H9 (cell line): ENCODE measurements at regions not wholly inside any gene's neighbourhood (a gene's known extent, or its start where the extent isn't known, plus 50 kb on each side); places are given as distances from the start of the nearest gene placed in this dataset.

ENCODE experiments used
- DNase-seq: peaks from one replicate; pipeline ENCODE4 v3.0.0-alpha.2; 2017
- H2AFZ ChIP-seq: one replicate; pipeline ENCODE4 v1.6.1; 2013; ENCODE audit warnings: mild to moderate bottlenecking, low read length, control low read depth, moderate library complexity
- H2AK5ac ChIP-seq: 2 replicates; pipeline ENCODE4 v1.6.1; 2013; ENCODE audit warnings: low read length, control low read depth, mixed read lengths; ENCODE audit not compliant: insufficient read length
- H2BK120ac ChIP-seq: one replicate; pipeline ENCODE4 v1.6.1; 2013; ENCODE audit warnings: low read depth, mild to moderate bottlenecking, low read length, control low read depth, inconsistent platforms; ENCODE audit not compliant: poor library complexity, severe bottlenecking
- H2BK12ac ChIP-seq: 2 replicates; pipeline ENCODE4 v1.6.1; 2013; ENCODE audit warnings: low read length, control low read depth, mixed read lengths, low read depth; ENCODE audit not compliant: insufficient read length
- H2BK15ac ChIP-seq: 2 replicates; pipeline ENCODE4 v1.6.1; 2013; ENCODE audit warnings: low read depth, low read length, control low read depth
- H2BK20ac ChIP-seq: one replicate; pipeline ENCODE4 v1.6.1; 2013; ENCODE audit warnings: low read depth, mild to moderate bottlenecking, low read length, control low read depth, inconsistent platforms; ENCODE audit not compliant: poor library complexity, severe bottlenecking
- H2BK5ac ChIP-seq: 2 replicates; pipeline ENCODE4 v1.6.1; 2013; ENCODE audit warnings: low read length, control low read depth, mixed read lengths; ENCODE audit not compliant: insufficient read length
- H3K14ac ChIP-seq: 2 replicates; pipeline ENCODE4 v1.6.1; 2013; ENCODE audit warnings: low read length, control low read depth; ENCODE audit not compliant: insufficient read depth
- H3K18ac ChIP-seq: 2 replicates; pipeline ENCODE4 v1.6.1; 2013; ENCODE audit warnings: low read depth, mild to moderate bottlenecking, mixed read lengths, low read length, control low read depth; ENCODE audit not compliant: insufficient read length
- H3K23ac ChIP-seq: 2 replicates; pipeline ENCODE4 v1.6.1; 2013; ENCODE audit warnings: low read length, control low read depth, mixed read lengths, low read depth; ENCODE audit not compliant: insufficient read length
- H3K23me2 ChIP-seq: 2 replicates; pipeline ENCODE4 v1.6.1; 2013; ENCODE audit warnings: low read depth, mild to moderate bottlenecking, mixed read lengths, low read length, control low read depth; ENCODE audit not compliant: insufficient read length, poor library complexity, severe bottlenecking
- H3K27ac ChIP-seq: 2 replicates; pipeline ENCODE4 v1.5.1; 2013; ENCODE audit warnings: low read length, control low read depth, mixed read lengths, low read depth; ENCODE audit not compliant: insufficient read length
- H3K27me3 ChIP-seq: 2 replicates; pipeline ENCODE4 v1.6.1; 2013; ENCODE audit warnings: low read length, control low read depth, inconsistent platforms; ENCODE audit not compliant: insufficient read depth
- H3K4ac ChIP-seq: 2 replicates; pipeline ENCODE4 v1.6.1; 2013; ENCODE audit warnings: low read depth, mild to moderate bottlenecking, control low read depth, inconsistent platforms, low read length, moderate library complexity
- H3K4me1 ChIP-seq: 2 replicates; pipeline ENCODE4 v1.6.1; 2013; ENCODE audit warnings: low read length, control low read depth, inconsistent platforms; ENCODE audit not compliant: insufficient read depth
- H3K4me2 ChIP-seq: 2 replicates; pipeline ENCODE4 v1.6.1; 2013; ENCODE audit warnings: low read length, control low read depth, mixed read lengths; ENCODE audit not compliant: insufficient read length, insufficient read depth
- H3K56ac ChIP-seq: 2 replicates; pipeline ENCODE4 v1.6.1; 2013; ENCODE audit warnings: low read depth, mild to moderate bottlenecking, mixed read lengths, low read length, control low read depth; ENCODE audit not compliant: insufficient read length
- H3K79me1 ChIP-seq: 2 replicates; pipeline ENCODE4 v1.6.1; 2013; ENCODE audit warnings: low read depth, mild to moderate bottlenecking, moderate library complexity, low read length, control low read depth, inconsistent platforms; ENCODE audit not compliant: insufficient read depth, poor library complexity, severe bottlenecking
- H3K79me2 ChIP-seq: 2 replicates; pipeline ENCODE4 v1.6.1; 2013; ENCODE audit warnings: low read length, control low read depth, inconsistent platforms; ENCODE audit not compliant: insufficient read depth
- H3K9ac ChIP-seq: 2 replicates; pipeline ENCODE4 v1.6.1; 2013; ENCODE audit warnings: low read length, control low read depth, mixed read lengths; ENCODE audit not compliant: insufficient read length; ENCODE audit errors: extremely low read depth
- H3K9me3 ChIP-seq: one replicate; pipeline ENCODE4 v1.6.1; 2013; ENCODE audit warnings: low read depth, low read length, inconsistent platforms; ENCODE audit not compliant: control insufficient read depth
- H3T11ph ChIP-seq: one replicate; pipeline ENCODE4 v1.6.1; 2013; ENCODE audit warnings: mild to moderate bottlenecking, low read length, control low read depth, inconsistent platforms
- H4K20me1 ChIP-seq: one replicate; pipeline ENCODE4 v1.6.1; 2013; ENCODE audit not compliant: control insufficient read depth, insufficient read length, insufficient read depth
- H4K5ac ChIP-seq: 2 replicates; pipeline ENCODE4 v1.6.1; 2013; ENCODE audit warnings: low read depth, mild to moderate bottlenecking, mixed read lengths, low read length, control low read depth; ENCODE audit not compliant: insufficient read length
- H4K8ac ChIP-seq: replicated peaks from 2 replicates; pipeline ENCODE4 v1.6.1; 2013; ENCODE audit warnings: low read length, control low read depth, mixed read lengths, low read depth; ENCODE audit not compliant: insufficient read length
- H4K91ac ChIP-seq: 2 replicates; pipeline ENCODE4 v1.6.1; 2013; ENCODE audit warnings: low read depth, mild to moderate bottlenecking, moderate library complexity, mixed read lengths, low read length, control low read depth; ENCODE audit not compliant: insufficient read length
- H3K27ac Mint-ChIP-seq, 3 experiments: 2 replicates in 2 of 3; 3 replicates in 1 of 3; pipeline ENCODE4 v1.8.0; 2020 to 2021; ENCODE audit warnings: mixed read lengths in 3 of 3, mild to moderate bottlenecking in 1 of 3, moderate library complexity in 1 of 3
- H3K27me3 Mint-ChIP-seq: 2 replicates; pipeline ENCODE4 v1.8.0; 2021; ENCODE audit warnings: low read depth, mild to moderate bottlenecking, moderate library complexity, mixed read lengths
- H3K36me3 Mint-ChIP-seq, 3 experiments: 2 replicates in 2 of 3; 3 replicates in 1 of 3; pipeline ENCODE4 v1.8.0; 2020 to 2021; ENCODE audit warnings: low read depth in 3 of 3, mixed read lengths in 3 of 3; ENCODE audit not compliant: insufficient read depth in 1 of 3
- H3K4me1 Mint-ChIP-seq, 2 experiments: 2 replicates each; pipeline ENCODE4 v1.8.0; 2020; ENCODE audit warnings: mixed read lengths in 2 of 2
- H3K4me3 Mint-ChIP-seq, 2 experiments: 2 replicates in 1 of 2; 3 replicates in 1 of 2; pipeline ENCODE4 v1.8.0; 2020 to 2021; ENCODE audit warnings: mild to moderate bottlenecking in 2 of 2, mixed read lengths in 2 of 2, moderate library complexity in 1 of 2
- H3K9me3 Mint-ChIP-seq, 2 experiments: 2 replicates in 1 of 2; 3 replicates in 1 of 2; pipeline ENCODE4 v1.8.0; 2020; ENCODE audit warnings: mild to moderate bottlenecking in 2 of 2, mixed read lengths in 2 of 2, moderate library complexity in 1 of 2
- CTCF ChIP-seq: fragments of 200-600 bp; sonication (generic); conservative IDR thresholded peaks from 3 replicates; pipeline ENCODE4 v1.8.0; 2021; ENCODE audit warnings: antibody characterized with exemption, mild to moderate bottlenecking
- WGBS: extraction: QIAGEN DNeasy Blood & Tissue Kit; methylation state at CpG from one replicate; pipeline ENCODE4 v1.1.7; 2013; ENCODE audit warnings: missing lambda C conversion rate, low lambda C conversion rate, mixed read lengths; ENCODE audit not compliant: insufficient read length; ENCODE audit errors: extremely low coverage; 5-methylcytosine and 5-hydroxymethylcytosine counted together

- H3K14ac ChIP-seq, result no peak overlapping the region
Measured at GRCh38 chr1:170321113-170321512, 175.4 kb downstream of the NTMT2 start.

More at GRCh38 chr1:170321113-170321512, 175.4 kb downstream of the NTMT2 start:
- Histone ChIP-seq H4K20me1 (no peaks in the 10 kb centered on the region), H3K18ac (no peak overlapping the region), H4K91ac (no peak overlapping the region), H3K23ac (no peak overlapping the region), H2BK20ac (no peak overlapping the region), H4K8ac (no peak overlapping the region), H3K9me3 (no peaks in the 10 kb centered on the region), H2AFZ (no peak overlapping the region), H2BK120ac (no peak overlapping the region), H2BK15ac (no peak overlapping the region), H3K4me2 (no peak overlapping the region), H4K5ac (no peak overlapping the region), H3T11ph (no peak overlapping the region), H3K23me2 (no peaks in the 10 kb centered on the region), H3K27ac (no peak overlapping the region), H3K56ac (no peak overlapping the region), H3K4me1 (no peaks in the 10 kb centered on the region), H3K4ac (no peak overlapping the region), H2BK12ac (no peak overlapping the region), H2AK5ac (no peak overlapping the region), H3K79me1 (no peaks in the 10 kb centered on the region), H3K79me2 (no peaks in the 10 kb centered on the region), H2BK5ac (no peak overlapping the region), H3K27me3 (no peaks in the 10 kb centered on the region), H3K9ac (no peak overlapping the region)
- WGBS, result no CpG with 5 or more reads among the region's 6 CpGs
- no peak for DNase-seq
- no peak for TF ChIP-seq CTCF
- Mint-ChIP-seq H3K36me3 (no peaks in the 10 kb centered on the region), H3K27me3 (no peaks in the 10 kb centered on the region), H3K27ac (no peak overlapping the region), H3K9me3 (no peaks in the 10 kb centered on the region; a peak in 1 of 5 replicates), H3K4me1 (peaks cover 0 to 4% of the 10 kb centered on the region in 2 experiments; a peak in 2 of 4 replicates), H3K4me3 (no peak overlapping the region)
